HFFc6 (cell line): ENCODE measurements at regions not wholly inside any gene's neighbourhood (a gene's known extent, or its start where the extent isn't known, plus 50 kb on each side); places are given as distances from the start of the nearest gene placed in this dataset.

Experiments
- DNase-seq: peaks from one replicate; pipeline ENCODE4 v3.0.0-alpha.2; 2018
- H3K27ac Mint-ChIP-seq: 2 replicates; pipeline ENCODE4 v1.8.0; 2020; ENCODE audit warnings: mild to moderate bottlenecking, mixed read lengths
- H3K27me3 Mint-ChIP-seq: 2 replicates; pipeline ENCODE4 v1.8.0; 2021; ENCODE audit warnings: mild to moderate bottlenecking, moderate library complexity, mixed read lengths; ENCODE audit not compliant: insufficient read depth
- H3K36me3 Mint-ChIP-seq: 2 replicates; pipeline ENCODE4 v1.8.0; 2021; ENCODE audit warnings: low read depth, mixed read lengths
- H3K4me1 Mint-ChIP-seq: 2 replicates; pipeline ENCODE4 v1.8.0; 2020; ENCODE audit warnings: low read depth, mixed read lengths
- H3K4me3 Mint-ChIP-seq: 2 replicates; pipeline ENCODE4 v1.8.0; 2020; ENCODE audit warnings: mild to moderate bottlenecking, moderate library complexity, mixed read lengths
- H3K9me3 Mint-ChIP-seq: 2 replicates; pipeline ENCODE4 v1.8.0; 2020; ENCODE audit warnings: mild to moderate bottlenecking, mixed read lengths
- CTCF ChIP-seq: fragments of 200-600 bp; sonication (generic); IDR thresholded peaks from 2 replicates; pipeline ENCODE4 v1.5.0; 2021; ENCODE audit warnings: antibody characterized with exemption, mild to moderate bottlenecking

DNA sequence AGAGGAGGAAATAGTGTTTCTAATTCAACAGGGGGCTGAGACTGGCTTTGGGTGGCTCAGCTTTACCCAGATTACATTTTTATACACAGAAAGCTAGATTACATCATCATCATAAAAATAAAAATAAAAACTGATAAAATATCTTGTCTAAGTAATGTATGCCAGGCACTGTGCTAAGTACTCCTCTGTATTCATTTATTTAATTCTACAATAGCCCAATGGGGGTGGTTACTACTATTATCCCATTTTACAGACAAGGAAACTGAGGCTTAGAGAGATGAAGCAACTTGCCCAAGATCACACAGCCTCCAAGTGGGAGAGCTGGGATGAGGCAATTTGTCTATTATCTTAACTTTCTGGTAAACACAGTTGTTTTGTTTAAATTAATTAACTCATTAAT lies 62.3 kb upstream of the ECE1 start:
- Mint-ChIP-seq H3K9me3 (no peaks in the 10 kb centered on the region), H3K27ac (no peak overlapping the region), H3K4me1 (no peaks in the 10 kb centered on the region), H3K36me3 (no peaks in the 10 kb centered on the region), H3K27me3 (no peaks in the 10 kb centered on the region; the same call in none of the 2 replicates), H3K4me3 (no peak overlapping the region)
- TF ChIP-seq CTCF = no peak
- DNase-seq = no peak

- Mint-ChIP-seq H3K4me1 (no peaks in the 10 kb centered on the region), H3K27me3 (no peaks in the 10 kb centered on the region; the same call in none of the 2 replicates), H3K4me3 (no peak overlapping the region), H3K9me3 (no peaks in the 10 kb centered on the region), H3K36me3 (no peaks in the 10 kb centered on the region), H3K27ac (no peak overlapping the region)
- no peak for DNase-seq
- no peak for TF ChIP-seq CTCF
These were observed 61.6 kb upstream of the ECE1 start for GRCh38 chr1:21351901-21352300.

- Mint-ChIP-seq H3K27ac (no peak overlapping the region), H3K4me1 (no peaks in the 10 kb centered on the region), H3K9me3 (no peaks in the 10 kb centered on the region), H3K36me3 (no peaks in the 10 kb centered on the region), H3K4me3 (no peak overlapping the region), H3K27me3 (no peaks in the 10 kb centered on the region)
- no peak for TF ChIP-seq CTCF
- no peak for DNase-seq
These were observed 60.1 kb upstream of the ECE1 start for GRCh38 chr1:21350202-21350885.

- Mint-ChIP-seq H3K27ac (no peak overlapping the region), H3K36me3 (no peaks in the 10 kb centered on the region), H3K9me3 (no peaks in the 10 kb centered on the region), H3K4me3 (no peak overlapping the region), H3K4me1 (no peaks in the 10 kb centered on the region), H3K27me3 (no peaks in the 10 kb centered on the region)
- no peak for TF ChIP-seq CTCF
- no peak for DNase-seq
These were observed 59.4 kb upstream of the ECE1 start for GRCh38 chr1:21349693-21350092.

- no peak for DNase-seq
- H3K9me3 Mint-ChIP-seq = no peaks in the 10 kb centered on the region
- no peaks in the 10 kb centered on the region; the same call in 1 of the 2 replicates for H3K27me3 Mint-ChIP-seq
- H3K27ac Mint-ChIP-seq = no peak overlapping the region
- no peak for TF ChIP-seq CTCF
- H3K4me1 Mint-ChIP-seq = peaks cover 22% of the 10 kb centered on the region
- H3K36me3 Mint-ChIP-seq = no peaks in the 10 kb centered on the region
- no peak overlapping the region for H3K4me3 Mint-ChIP-seq
These were observed 56.9 kb upstream of the ECE1 start for GRCh38 chr1:21347072-21347581.
